ENCODE measurements at regions not wholly inside any gene's neighbourhood (a gene's known extent, or its start where the extent isn't known, plus 50 kb on each side); places are given as distances from the start of the nearest gene placed in this dataset.
"Not testable (repeated sequence)": the region's sequence is repeated elsewhere in the genome, so short reads cannot be mapped to it uniquely, and the experiment has no call there.

GRCh38 chr1:108314815-108315214 is 70.9 kb upstream of the NBPF4 start:
- ChIA-PET POLR2A (no interaction called here), CTCF (no interaction called here)
- DNase-seq, result no peak
- Mint-ChIP-seq H3K4me1 (no peaks in the 10 kb centered on the region), H3K36me3 (ENCODE audit: low read depth) (no peaks in the 10 kb centered on the region), H3K4me3 (no peak overlapping the region), H3K27me3 (peaks cover 32% of the 10 kb centered on the region), H3K9me3 (no peaks in the 10 kb centered on the region), H3K27ac (no peak overlapping the region)

- no peaks in the 10 kb centered on the region for H3K36me3 Mint-ChIP-seq (ENCODE audit: low read depth)
- no peak for DNase-seq
- ChIA-PET CTCF (no interaction called here), POLR2A (no interaction called here)
- peaks cover 41% of the 10 kb centered on the region for H3K27me3 Mint-ChIP-seq
- H3K4me1 Mint-ChIP-seq, result no peaks in the 10 kb centered on the region
- H3K9me3 Mint-ChIP-seq, result no peaks in the 10 kb centered on the region
- H3K27ac Mint-ChIP-seq, result no peak overlapping the region
- H3K4me3 Mint-ChIP-seq, result no peak overlapping the region
Measured at GRCh38 chr1:108316545-108316944, 72.7 kb upstream of the NBPF4 start.

DNA sequence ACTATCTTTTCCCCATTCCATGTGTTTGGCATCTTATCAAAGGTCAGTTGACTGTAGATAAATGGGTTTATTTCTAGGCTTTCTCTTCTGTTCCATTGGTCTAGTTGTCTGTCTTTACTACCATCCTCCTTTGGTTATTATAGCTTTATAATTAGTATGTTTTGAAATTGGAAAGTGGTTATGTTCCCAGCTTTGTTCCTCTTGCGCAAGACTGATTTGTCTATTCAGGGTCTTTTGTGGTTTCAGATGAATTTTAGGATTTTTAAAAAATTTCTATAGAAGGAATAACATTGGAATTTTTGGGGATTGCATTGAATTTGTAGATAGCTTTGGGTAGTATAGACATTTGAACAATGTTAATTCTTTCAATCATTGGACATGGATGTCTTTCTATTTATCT is 77.0 kb upstream of the NBPF4 start:
- H3K27me3 Mint-ChIP-seq, result peaks cover 22% of the 10 kb centered on the region
- H3K4me1 Mint-ChIP-seq, result no peaks in the 10 kb centered on the region
- POLR2A ChIA-PET, result no interaction called here
- H3K4me3 Mint-ChIP-seq, result no peak overlapping the region
- no peak overlapping the region for H3K27ac Mint-ChIP-seq
- CTCF ChIA-PET, result no interaction called here
- no peak for DNase-seq
- no peaks in the 10 kb centered on the region for H3K9me3 Mint-ChIP-seq
- no peaks in the 10 kb centered on the region for H3K36me3 Mint-ChIP-seq (ENCODE audit: low read depth)

- POLR2A ChIA-PET; H3K4me1 Mint-ChIP-seq; H3K4me3 Mint-ChIP-seq; H3K27ac Mint-ChIP-seq; H3K36me3 Mint-ChIP-seq (ENCODE audit: low read depth); H3K9me3 Mint-ChIP-seq; CTCF ChIA-PET; DNase-seq: not testable (repeated sequence)
- H3K27me3 Mint-ChIP-seq, result peaks cover 23% of the 10 kb centered on the region
Measured at GRCh38 chr1:108325338-108325737, 81.5 kb upstream of the NBPF4 start.

- CTCF ChIA-PET, result no interaction called here
- POLR2A ChIA-PET, result no interaction called here
Measured at GRCh38 chr1:108327534-108328466, 83.9 kb upstream of the NBPF4 start.

GRCh38 chr1:108345776-108346531 is 102.1 kb upstream of the NBPF4 start:
- H3K27me3 Mint-ChIP-seq, result peaks cover 19% of the 10 kb centered on the region
- H3K27ac Mint-ChIP-seq, result no peak overlapping the region
- CTCF ChIA-PET, result interaction anchor here (0.6 kb wide), 1 partner anchor 533 kb away, joined by 3 read pairs; no protein-coding TSS in a partner anchor
- no peak overlapping the region for H3K4me3 Mint-ChIP-seq
- H3K36me3 Mint-ChIP-seq (ENCODE audit: low read depth), result no peaks in the 10 kb centered on the region
- H3K9me3 Mint-ChIP-seq, result no peaks in the 10 kb centered on the region
- H3K4me1 Mint-ChIP-seq, result no peaks in the 10 kb centered on the region
- POLR2A ChIA-PET, result no interaction called here
- no peak for DNase-seq

More at GRCh38 chr1:108327534-108328466, 83.9 kb upstream of the NBPF4 start:
- Mint-ChIP-seq H3K4me3 (no peak overlapping the region), H3K27ac (no peak overlapping the region), H3K27me3 (peaks cover 18% of the 10 kb centered on the region), H3K36me3 (ENCODE audit: low read depth) (no peaks in the 10 kb centered on the region), H3K4me1 (no peaks in the 10 kb centered on the region), H3K9me3 (no peaks in the 10 kb centered on the region)
- DNase-seq, result no peak

- no peak for DNase-seq
- no peaks in the 10 kb centered on the region for H3K36me3 Mint-ChIP-seq (ENCODE audit: low read depth)
- no peak overlapping the region for H3K4me3 Mint-ChIP-seq
- no peaks in the 10 kb centered on the region for H3K4me1 Mint-ChIP-seq
- CTCF ChIA-PET, result no interaction called here
- POLR2A ChIA-PET, result no interaction called here
- H3K27me3 Mint-ChIP-seq, result peaks cover 14% of the 10 kb centered on the region
- no peak overlapping the region for H3K27ac Mint-ChIP-seq
- H3K9me3 Mint-ChIP-seq, result peaks cover 2% of the 10 kb centered on the region
Measured at GRCh38 chr1:108357802-108358201, 92.3 kb upstream of the NBPF6 start.

GRCh38 chr1:108380059-108380832 is 69.9 kb upstream of the NBPF6 start:
- CTCF ChIA-PET; H3K9me3 Mint-ChIP-seq; H3K36me3 Mint-ChIP-seq (ENCODE audit: low read depth); H3K27me3 Mint-ChIP-seq; H3K4me1 Mint-ChIP-seq; POLR2A ChIA-PET; H3K27ac Mint-ChIP-seq; H3K4me3 Mint-ChIP-seq; DNase-seq: not testable (repeated sequence)

Measured in activated CD4-positive, alpha-beta memory T cell treated with anti-CD3 and anti-CD28 coated beads, Interleukin-2, amount 10 ng/mL, durations not matched to agents 7 days and 5 days (primary cell).